HepG2 (cell line): ENCODE measurements at regions not wholly inside any gene's neighbourhood (a gene's known extent, or its start where the extent isn't known, plus 50 kb on each side); places are given as distances from the start of the nearest gene placed in this dataset.
A peak's percentile ranks its signal among the peaks of the same experiment; 100 is the strongest.

Experiments used
- ARID2 ChIP-seq: sonication (generic); formaldehyde crosslinking; IDR thresholded peaks from 2 replicates; pipeline ENCODE4 v1.8.1; 2022; ENCODE audit warnings: mild to moderate bottlenecking, missing genetic modification reagents, borderline replicate concordance
- BATF2 ChIP-seq: sonication (generic); formaldehyde crosslinking; IDR thresholded peaks from 2 replicates; pipeline ENCODE4 v1.8.0; 2022; ENCODE audit warnings: mild to moderate bottlenecking, missing genetic modification reagents, moderate library complexity
- CEBPG ChIP-seq: IDR thresholded peaks from 2 replicates; pipeline ENCODE4 v1.6.1; 2016
- PHF21A ChIP-seq: sonication (generic); formaldehyde crosslinking; IDR thresholded peaks from 2 replicates; pipeline ENCODE4 v1.5.0; 2020; ENCODE audit warnings: mild to moderate bottlenecking, missing genetic modification reagents
- RERE ChIP-seq: IDR thresholded peaks from 2 replicates; pipeline ENCODE4 v1.6.1; 2016; ENCODE audit warnings: low read depth, missing genetic modification reagents, missing compliant biosample characterization
- SATB2 ChIP-seq: sonication (generic); formaldehyde crosslinking; IDR thresholded peaks from 2 replicates; pipeline ENCODE4 v1.5.0; 2020; ENCODE audit warnings: missing genetic modification reagents
- SIN3B ChIP-seq: fragments of 150-350 bp; IDR thresholded peaks from 2 replicates; pipeline ENCODE4 v1.6.1; 2014; ENCODE audit warnings: low read length
- TBX3 ChIP-seq: fragments of 450-650 bp; IDR thresholded peaks from 2 replicates; pipeline ENCODE4 v1.6.1; 2017; ENCODE audit warnings: antibody characterized with exemption, mild to moderate bottlenecking, inconsistent platforms, borderline replicate concordance
- ZFP91 ChIP-seq: sonication (generic); formaldehyde crosslinking; IDR thresholded peaks from 2 replicates; pipeline ENCODE4 v1.9.0; 2022; ENCODE audit warnings: missing genetic modification reagents, mild to moderate bottlenecking, borderline replicate concordance
- ZNF180 ChIP-seq: sonication (generic); formaldehyde crosslinking; IDR thresholded peaks from 2 replicates; pipeline ENCODE4 v1.4.0; 2020; ENCODE audit warnings: low read depth, missing genetic modification reagents, borderline replicate concordance
- ZNF274 ChIP-seq: sonication (generic); formaldehyde crosslinking; IDR thresholded peaks from 2 replicates; pipeline ENCODE4 v1.5.1; 2020; ENCODE audit warnings: mild to moderate bottlenecking, missing genetic modification reagents
- ZNF281 ChIP-seq: sonication (generic); formaldehyde crosslinking; IDR thresholded peaks from 2 replicates; pipeline ENCODE4 v1.4.0; 2020; ENCODE audit warnings: missing genetic modification reagents, borderline replicate concordance
- ZNF362 ChIP-seq: sonication (generic); formaldehyde crosslinking; IDR thresholded peaks from 2 replicates; pipeline ENCODE4 v1.4.0; 2020; ENCODE audit warnings: missing genetic modification reagents, mild to moderate bottlenecking, borderline replicate concordance
- ZNF839 ChIP-seq: sonication (generic); formaldehyde crosslinking; IDR thresholded peaks from 2 replicates; pipeline ENCODE4 v1.4.0; 2020; ENCODE audit warnings: missing genetic modification reagents, mild to moderate bottlenecking, borderline replicate concordance
- TF ChIP-seq, protein P1 (sequence below): sonication (generic); formaldehyde crosslinking; IDR thresholded peaks from 2 replicates; pipeline ENCODE4 v1.4.0; 2020; ENCODE audit warnings: missing genetic modification reagents

- TF ChIP-seq ZNF362 (CRISPR knock-in tag) (0 out of 2 replicates have a peak, but pooled peaks have one; percentile 11), BATF2 (no peak), PHF21A (CRISPR knock-in tag) (peak; percentile 93), ZNF281 (CRISPR knock-in tag) (peak; percentile 48; the same call in 1 of the 2 replicates), ZNF180 (CRISPR knock-in tag) (no peak), ARID2 (CRISPR knock-in tag) (0 out of 2 replicates have a peak, but pooled peaks have one; percentile 40), TBX3 (peak; percentile 64; the same call in 1 of the 2 replicates), ZNF839 (CRISPR knock-in tag) (no peak), SATB2 (CRISPR knock-in tag) (0 out of 2 replicates have a peak, but pooled peaks have one; percentile 56), ZNF274 (CRISPR knock-in tag) (no peak), CEBPG (CRISPR knock-in tag) (peak; percentile 95), RERE (CRISPR knock-in tag) (peak; percentile 84), SIN3B (0 out of 2 replicates have a peak, but pooled peaks have one; percentile 33), ZFP91 (CRISPR knock-in tag) (no peak)
- TF ChIP-seq, protein P1, sequence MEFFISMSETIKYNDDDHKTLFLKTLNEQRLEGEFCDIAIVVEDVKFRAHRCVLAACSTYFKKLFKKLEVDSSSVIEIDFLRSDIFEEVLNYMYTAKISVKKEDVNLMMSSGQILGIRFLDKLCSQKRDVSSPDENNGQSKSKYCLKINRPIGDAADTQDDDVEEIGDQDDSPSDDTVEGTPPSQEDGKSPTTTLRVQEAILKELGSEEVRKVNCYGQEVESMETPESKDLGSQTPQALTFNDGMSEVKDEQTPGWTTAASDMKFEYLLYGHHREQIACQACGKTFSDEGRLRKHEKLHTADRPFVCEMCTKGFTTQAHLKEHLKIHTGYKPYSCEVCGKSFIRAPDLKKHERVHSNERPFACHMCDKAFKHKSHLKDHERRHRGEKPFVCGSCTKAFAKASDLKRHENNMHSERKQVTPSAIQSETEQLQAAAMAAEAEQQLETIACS, result no peak
Observed at GRCh38 chr6:137731960-137732616, 135.0 kb upstream of the TNFAIP3 start (continued).
